ENCODE measurements at regions not wholly inside any gene's neighbourhood (a gene's known extent, or its start where the extent isn't known, plus 50 kb on each side); places are given as distances from the start of the nearest gene placed in this dataset.

DNA sequence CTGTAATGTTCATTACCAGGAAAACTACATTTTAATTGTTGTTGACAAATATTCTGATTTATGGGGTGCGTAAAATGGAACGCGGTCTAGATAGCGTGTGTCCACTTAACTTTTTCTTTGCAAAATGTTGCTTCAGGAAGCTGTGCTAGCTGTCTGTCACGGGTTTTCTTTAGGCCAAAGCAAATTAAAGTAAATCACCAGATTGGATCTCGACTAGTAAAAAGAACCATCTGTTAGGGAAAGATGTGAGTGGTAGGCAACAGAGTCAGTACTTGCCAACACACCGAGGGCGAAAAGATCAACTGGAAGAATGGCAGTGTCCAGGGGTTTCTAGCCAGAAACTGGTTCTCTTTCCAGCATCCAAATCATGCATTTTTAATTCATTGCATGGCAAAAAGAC, 404.9 kb upstream of the TMPO start:
- DNase-seq (ENCODE audit: low spot score), result no peak
- Histone ChIP-seq H3K27me3 (no peaks in the 10 kb centered on the region), H3K4me1 (no peaks in the 10 kb centered on the region), H3K27ac (no peak overlapping the region), H3K36me3 (no peaks in the 10 kb centered on the region), H3K4me3 (no peak overlapping the region), H3K9me3 (no peaks in the 10 kb centered on the region)
- no peak for TF ChIP-seq CTCF (IDR thresholded peaks at IDR 0.05)

GRCh38 chr12:98113548-98113947, 401.8 kb upstream of the TMPO start:
- Histone ChIP-seq H3K4me3 (no peak overlapping the region), H3K27me3 (no peaks in the 10 kb centered on the region)
- no peak for DNase-seq (ENCODE audit: low spot score)

GRCh38 chr12:98121963-98122362, 393.4 kb upstream of the TMPO start:
- Histone ChIP-seq H3K4me3 (no peak overlapping the region), H3K9me3 (no peaks in the 10 kb centered on the region), H3K27me3 (no peaks in the 10 kb centered on the region), H3K4me1 (peaks cover 0 to 4% of the 10 kb centered on the region in 2 donors), H3K36me3 (no peaks in the 10 kb centered on the region), H3K27ac (no peak overlapping the region)
- no peak for TF ChIP-seq CTCF (IDR thresholded peaks at IDR 0.05)
- no peak for DNase-seq (ENCODE audit: low spot score)

More at GRCh38 chr12:98113548-98113947, 401.8 kb upstream of the TMPO start:
- H3K27ac ChIP-seq, result no peak overlapping the region
- H3K9me3 ChIP-seq, result no peaks in the 10 kb centered on the region
- TF ChIP-seq CTCF (IDR thresholded peaks at IDR 0.05), result no peak
- H3K36me3 ChIP-seq, result no peaks in the 10 kb centered on the region
- no peaks in the 10 kb centered on the region for H3K4me1 ChIP-seq

DNA sequence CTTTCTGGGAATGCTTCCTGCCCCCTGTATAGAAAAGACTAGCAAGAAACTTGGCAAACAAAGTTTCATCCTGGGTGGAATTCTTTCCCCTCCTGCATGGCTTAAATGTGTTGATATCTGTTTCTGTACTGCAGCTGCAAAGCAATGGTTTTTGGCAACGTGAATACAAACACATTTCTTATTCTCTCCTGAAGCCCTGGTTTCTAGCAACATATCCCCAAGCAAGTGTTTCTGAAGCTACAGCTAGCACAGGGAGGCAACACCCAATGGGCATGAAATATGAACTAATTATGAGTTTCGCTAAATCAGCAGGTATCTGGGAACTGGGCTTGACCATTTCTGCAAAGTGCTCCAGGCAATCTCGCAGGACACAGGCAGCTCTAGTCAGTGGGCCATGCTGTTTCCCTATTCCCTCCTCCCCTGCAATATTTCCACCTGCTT, 392.3 kb upstream of the TMPO start:
- no peak for TF ChIP-seq CTCF (IDR thresholded peaks at IDR 0.05)
- Histone ChIP-seq H3K27ac (no peak overlapping the region), H3K4me3 (no peak overlapping the region), H3K36me3 (no peaks in the 10 kb centered on the region), H3K27me3 (no peaks in the 10 kb centered on the region), H3K4me1 (peaks cover 0 to 4% of the 10 kb centered on the region in 2 donors), H3K9me3 (no peaks in the 10 kb centered on the region)
- no peak for DNase-seq (ENCODE audit: low spot score)

GRCh38 chr12:98126637-98127335, 388.6 kb upstream of the TMPO start:
- no peak for TF ChIP-seq CTCF (IDR thresholded peaks at IDR 0.05)
- H3K4me1 ChIP-seq, result peaks cover 0 to 4% of the 10 kb centered on the region in 2 donors
- no peaks in the 10 kb centered on the region for H3K36me3 ChIP-seq
- H3K9me3 ChIP-seq, result no peaks in the 10 kb centered on the region
- no peak for DNase-seq (ENCODE audit: low spot score)
- no peaks in the 10 kb centered on the region for H3K27me3 ChIP-seq
- H3K27ac ChIP-seq, result no peak overlapping the region
- H3K4me3 ChIP-seq, result no peak overlapping the region

DNA sequence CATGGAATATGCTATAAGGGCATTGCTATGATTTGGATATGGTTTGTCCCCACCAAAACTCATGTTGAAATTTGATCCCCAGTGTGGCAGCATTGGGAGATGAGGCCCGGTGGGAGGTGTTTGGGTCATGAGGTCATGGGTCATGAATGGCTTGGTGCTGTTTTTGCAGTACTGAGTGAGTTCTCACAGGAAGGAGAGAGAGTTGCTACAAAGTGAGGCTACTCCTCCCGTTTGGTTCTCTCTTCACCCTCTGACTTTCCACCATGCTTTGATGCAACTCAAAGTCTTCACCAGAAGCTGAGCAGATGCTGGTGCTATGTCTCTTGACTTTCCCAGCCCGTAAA, 388.1 kb upstream of the TMPO start:
- H3K27ac ChIP-seq, result no peak overlapping the region
- H3K4me3 ChIP-seq, result no peak overlapping the region
- DNase-seq (ENCODE audit: low spot score), result no peak
- H3K27me3 ChIP-seq, result no peaks in the 10 kb centered on the region
- H3K4me1 ChIP-seq, result peaks cover 0 to 4% of the 10 kb centered on the region in 2 donors
- H3K36me3 ChIP-seq, result no peaks in the 10 kb centered on the region
- no peaks in the 10 kb centered on the region for H3K9me3 ChIP-seq
- no peak for TF ChIP-seq CTCF (IDR thresholded peaks at IDR 0.05)

All from right atrium auricular region (tissue), 2 donors.